Activated CD8-positive, alpha-beta memory T cell treated with anti-CD3 and anti-CD28 coated beads for 36 hours (primary cell): ENCODE measurements at regions not wholly inside any gene's neighbourhood (a gene's known extent, or its start where the extent isn't known, plus 50 kb on each side); places are given as distances from the start of the nearest gene placed in this dataset.

ENCODE experiments used
- CTCF ChIA-PET: fragments of 350-600 bp; sonication (Branson Sonifier 250); formaldehyde crosslinking; loops from one replicate; lab custom pipeline; 2021; ENCODE audit warnings: antibody characterized with exemption; lab: Charles Lee
- POLR2A ChIA-PET: fragments of 350-600 bp; sonication (Branson Sonifier 250); formaldehyde crosslinking; loops from one replicate; lab custom pipeline; 2021; ENCODE audit warnings: antibody characterized with exemption; lab: Charles Lee

GRCh38 chr4:153151535-153152455 is 52.4 kb upstream of the TRIM2 start:
- ChIA-PET CTCF (interaction anchor here (1.3 kb wide), 1 partner anchor 25 kb away, joined by 3 read pairs; no protein-coding TSS in a partner anchor), POLR2A (no interaction called here)

- ChIA-PET CTCF (interaction anchor here (1.3 kb wide), 1 partner anchor 25 kb away, joined by 3 read pairs; no protein-coding TSS in a partner anchor), POLR2A (no interaction called here)
Measured at GRCh38 chr4:153152501-153153338, 51.5 kb upstream of the TRIM2 start.

- CTCF ChIA-PET = interaction anchor here (1.3 kb wide), 1 partner anchor 26 kb away, joined by 3 read pairs; no protein-coding TSS in a partner anchor
- POLR2A ChIA-PET = no interaction called here
Measured at GRCh38 chr4:153153339-153153871, 50.8 kb upstream of the TRIM2 start.

GRCh38 chr4:153154007-153154975 is 50.0 kb upstream of the TRIM2 start:
- ChIA-PET CTCF (no interaction called here), POLR2A (no interaction called here)
